Lower leg skin (tissue), 3 donors: ENCODE measurements at regions not wholly inside any gene's neighbourhood (a gene's known extent, or its start where the extent isn't known, plus 50 kb on each side); places are given as distances from the start of the nearest gene placed in this dataset.

Source experiments
- POLR2A ChIP-seq, 2 donors: fragments of 450-650 bp; IDR thresholded peaks; one replicate each; pipeline ENCODE4 v1.6.1; 2016 to 2017; ENCODE audit warnings: antibody characterized with exemption in 2 of 2, mild to moderate bottlenecking in 1 of 2, moderate library complexity in 1 of 2
- TF ChIP-seq, protein P1 (sequence below), 3 donors: fragments of 450-650 bp; IDR thresholded peaks; one replicate each; pipeline ENCODE4 v1.5.1; 2016; ENCODE audit warnings: antibody characterized with exemption in 3 of 3, mild to moderate bottlenecking in 3 of 3, moderate library complexity in 2 of 3

DNA sequence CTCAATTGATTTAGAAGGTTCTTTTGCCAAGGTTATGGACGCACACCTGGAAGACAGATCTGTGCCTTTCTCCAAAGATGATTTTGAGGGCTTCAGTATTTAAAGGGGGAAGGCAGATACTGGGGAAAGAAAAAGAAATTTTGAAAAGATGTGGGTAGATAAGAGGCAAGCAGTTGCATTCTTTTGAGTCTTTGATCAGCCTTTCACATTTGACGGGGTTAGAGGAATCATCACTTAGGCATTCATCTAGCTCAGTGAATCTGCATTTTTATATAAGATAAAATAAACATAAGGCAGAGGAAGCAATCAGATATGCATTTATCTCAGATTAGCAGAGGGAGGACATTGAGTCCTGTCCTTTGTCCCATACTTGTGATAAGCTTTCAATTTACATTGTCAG is 243.4 kb upstream of the RAI14 start:
- TF ChIP-seq, protein P1, sequence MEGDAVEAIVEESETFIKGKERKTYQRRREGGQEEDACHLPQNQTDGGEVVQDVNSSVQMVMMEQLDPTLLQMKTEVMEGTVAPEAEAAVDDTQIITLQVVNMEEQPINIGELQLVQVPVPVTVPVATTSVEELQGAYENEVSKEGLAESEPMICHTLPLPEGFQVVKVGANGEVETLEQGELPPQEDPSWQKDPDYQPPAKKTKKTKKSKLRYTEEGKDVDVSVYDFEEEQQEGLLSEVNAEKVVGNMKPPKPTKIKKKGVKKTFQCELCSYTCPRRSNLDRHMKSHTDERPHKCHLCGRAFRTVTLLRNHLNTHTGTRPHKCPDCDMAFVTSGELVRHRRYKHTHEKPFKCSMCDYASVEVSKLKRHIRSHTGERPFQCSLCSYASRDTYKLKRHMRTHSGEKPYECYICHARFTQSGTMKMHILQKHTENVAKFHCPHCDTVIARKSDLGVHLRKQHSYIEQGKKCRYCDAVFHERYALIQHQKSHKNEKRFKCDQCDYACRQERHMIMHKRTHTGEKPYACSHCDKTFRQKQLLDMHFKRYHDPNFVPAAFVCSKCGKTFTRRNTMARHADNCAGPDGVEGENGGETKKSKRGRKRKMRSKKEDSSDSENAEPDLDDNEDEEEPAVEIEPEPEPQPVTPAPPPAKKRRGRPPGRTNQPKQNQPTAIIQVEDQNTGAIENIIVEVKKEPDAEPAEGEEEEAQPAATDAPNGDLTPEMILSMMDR (IDR thresholded peaks at IDR 0.05), result no peak
- no peak for TF ChIP-seq POLR2A (IDR thresholded peaks at IDR 0.05)
